ENCODE measurements at regions not wholly inside any gene's neighbourhood (a gene's known extent, or its start where the extent isn't known, plus 50 kb on each side); places are given as distances from the start of the nearest gene placed in this dataset.
"Not testable (repeated sequence)": the region's sequence is repeated elsewhere in the genome, so short reads cannot be mapped to it uniquely, and the experiment has no call there.

- no peak for DNase-seq
Observed at GRCh38 chr11:79667380-79667779, 226.6 kb upstream of the TENM4 start.

- no peak for DNase-seq
Observed at GRCh38 chr11:79663017-79663416, 222.2 kb upstream of the TENM4 start.

- DNase-seq: no peak
Observed at GRCh38 chr11:79661373-79661772, 220.5 kb upstream of the TENM4 start.

GRCh38 chr11:79648766-79649520 is 208.1 kb upstream of the TENM4 start:
- no peak for DNase-seq

- no peak for DNase-seq
Observed at GRCh38 chr11:79637219-79637618, 196.4 kb upstream of the TENM4 start.

- no peak for DNase-seq
Observed at GRCh38 chr11:79634905-79635304, 194.1 kb upstream of the TENM4 start.

GRCh38 chr11:79627281-79627680 is 186.5 kb upstream of the TENM4 start:
- DNase-seq: no peak

- DNase-seq: no peak
Observed at GRCh38 chr11:79626135-79627075, 185.6 kb upstream of the TENM4 start.

- no peak for DNase-seq
Observed at GRCh38 chr11:79623375-79623774, 182.5 kb upstream of the TENM4 start.

- no peak for DNase-seq
Observed at GRCh38 chr11:79617561-79617960, 176.7 kb upstream of the TENM4 start.

GRCh38 chr11:79616392-79616851 is 175.6 kb upstream of the TENM4 start:
- no peak for DNase-seq

- no peak for DNase-seq
Observed at GRCh38 chr11:79615425-79615824, 174.6 kb upstream of the TENM4 start.

GRCh38 chr11:79610678-79611077 is 169.8 kb upstream of the TENM4 start:
- no peak for DNase-seq

- no peak for DNase-seq
Observed at GRCh38 chr11:79610139-79610538, 169.3 kb upstream of the TENM4 start.

- DNase-seq: no peak
Observed at GRCh38 chr11:79609511-79609910, 168.7 kb upstream of the TENM4 start.

- DNase-seq: not testable (repeated sequence)
Observed at GRCh38 chr11:79606461-79606860, 165.6 kb upstream of the TENM4 start.

- no peak for DNase-seq
Observed at GRCh38 chr11:79600711-79601110, 159.9 kb upstream of the TENM4 start.

- no peak for DNase-seq
Observed at GRCh38 chr11:79594834-79595233, 154.0 kb upstream of the TENM4 start.

GRCh38 chr11:79592824-79593223 is 152.0 kb upstream of the TENM4 start:
- DNase-seq: no peak

GRCh38 chr11:79592406-79592805 is 151.6 kb upstream of the TENM4 start:
- DNase-seq: no peak

- no peak for DNase-seq
Observed at GRCh38 chr11:79582434-79582833, 141.6 kb upstream of the TENM4 start.

- no peak for DNase-seq
Observed at GRCh38 chr11:79579063-79579462, 138.2 kb upstream of the TENM4 start.

GRCh38 chr11:79578116-79578515 is 137.3 kb upstream of the TENM4 start:
- no peak for DNase-seq

- DNase-seq: no peak
Observed at GRCh38 chr11:79575701-79576100, 134.9 kb upstream of the TENM4 start.
